PC-9 (cell line): ENCODE measurements at regions not wholly inside any gene's neighbourhood (a gene's known extent, or its start where the extent isn't known, plus 50 kb on each side); places are given as distances from the start of the nearest gene placed in this dataset.

Experiments
- BruUV-seq: library from RNA; stranded (reverse); fragments of 400-500 nt; replicated peaks from 2 replicates; lab custom pipeline; 2021; lab: Mats Ljungman, UMichigan
- CTCF ChIA-PET: fragments of 300-600 bp; sonication (Branson Sonifier 250); formaldehyde crosslinking; loops from one replicate; lab custom pipeline; 2022; ENCODE audit warnings: antibody characterized with exemption; lab: Charles Lee
- POLR2A ChIA-PET: fragments of 300-600 bp; sonication (Branson Sonifier 250); formaldehyde crosslinking; loops from one replicate; lab custom pipeline; 2022; ENCODE audit warnings: antibody characterized with exemption; ENCODE audit not compliant: unreplicated experiment; lab: Charles Lee
- DNase-seq, 2 experiments: peaks; one replicate each; pipeline versions ENCODE4 v3.0.0 to v3.0.0-alpha.2; 2015 to 2022; ENCODE audit warnings: mixed read lengths in 1 of 2
- H2AFZ ChIP-seq: fragments of 200-600 bp; sonication (generic); 2 replicates; pipeline ENCODE4 v1.8.1; 2017; ENCODE audit warnings: antibody characterized with exemption
- H3F3A ChIP-seq: fragments of 200-600 bp; sonication (generic); 2 replicates; pipeline ENCODE4 v1.8.1; 2017; ENCODE audit warnings: antibody characterized with exemption, mild to moderate bottlenecking, low read depth; ENCODE audit not compliant: insufficient read depth
- H3K27ac ChIP-seq: fragments of 200-600 bp; sonication (generic); 2 replicates; pipeline ENCODE4 v1.6.1; 2016; ENCODE audit warnings: mixed run types
- H3K27me3 ChIP-seq: fragments of 200-600 bp; sonication (generic); 2 replicates; pipeline ENCODE4 v1.6.1; 2016; ENCODE audit warnings: low read depth, mixed run types; ENCODE audit not compliant: insufficient read depth
- H3K36me3 ChIP-seq: fragments of 200-600 bp; sonication (generic); 2 replicates; pipeline ENCODE4 v1.6.1; 2016; ENCODE audit warnings: low read depth, mixed run types
- H3K4me1 ChIP-seq: fragments of 200-600 bp; sonication (generic); replicated peaks from 2 replicates; pipeline ENCODE4 v1.6.1; 2016; ENCODE audit warnings: mixed run types; ENCODE audit not compliant: insufficient read depth
- H3K4me2 ChIP-seq: fragments of 200-600 bp; sonication (generic); 2 replicates; pipeline ENCODE4 v1.6.1; 2017; ENCODE audit warnings: mixed run types
- H3K4me3 ChIP-seq: fragments of 200-600 bp; sonication (generic); 2 replicates; pipeline ENCODE4 v1.6.1; 2016; ENCODE audit warnings: mixed run types
- H3K79me2 ChIP-seq: fragments of 200-600 bp; sonication (generic); 2 replicates; pipeline ENCODE4 v1.6.1; 2017; ENCODE audit warnings: low read depth, mixed run types
- H3K9me2 ChIP-seq: fragments of 200-600 bp; sonication (generic); 2 replicates; pipeline ENCODE4 v1.8.1; 2017; ENCODE audit warnings: mild to moderate bottlenecking; ENCODE audit not compliant: insufficient read depth
- H3K9me3 ChIP-seq: fragments of 200-600 bp; sonication (generic); 2 replicates; pipeline ENCODE4 v1.8.1; 2016; ENCODE audit warnings: low read depth; ENCODE audit not compliant: insufficient read depth
- H4K20me1 ChIP-seq: fragments of 200-600 bp; sonication (generic); 2 replicates; pipeline ENCODE4 v1.8.1; 2017; ENCODE audit not compliant: insufficient read depth
- EZH2 ChIP-seq: fragments of 200-600 bp; sonication (generic); IDR thresholded peaks from 2 replicates; pipeline ENCODE4 v1.8.0; 2017; ENCODE audit warnings: antibody characterized with exemption, low read depth
- intact Hi-C: fragments of 100-400 bp; cut with micrococcal nuclease; formaldehyde crosslinking; loops from one replicate; pipeline ENCODE4 v1.10.0; 2022; ENCODE audit not compliant: unreplicated experiment
- TF ChIP-seq, protein P1 (sequence below): fragments of 200-600 bp; sonication (generic); conservative IDR thresholded peaks from 2 replicates; pipeline ENCODE4 v1.6.1; 2017; ENCODE audit warnings: mixed run types, antibody characterized with exemption, mild to moderate bottlenecking, moderate library complexity

DNA sequence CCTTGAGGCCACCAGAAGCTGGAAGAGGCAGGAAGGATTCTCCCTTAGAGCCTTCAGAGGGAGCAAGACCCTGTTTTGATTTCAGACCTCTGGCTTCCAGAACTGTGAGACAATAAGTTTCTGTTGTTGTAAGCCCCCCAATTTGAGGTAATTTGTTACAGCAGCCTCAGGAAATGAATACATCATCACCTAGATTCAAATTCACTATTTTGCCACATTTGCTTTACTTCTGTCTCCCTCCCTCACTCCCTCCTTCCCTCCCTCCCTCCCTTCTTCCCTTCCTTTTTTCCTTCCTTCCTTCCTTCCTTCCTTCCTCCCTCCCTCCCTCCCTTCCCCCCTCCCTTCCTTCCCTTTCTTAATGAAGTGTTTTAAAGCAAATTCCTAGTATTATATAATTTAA is 58.1 kb upstream of the KIF13A start:
- Histone ChIP-seq H3K4me3 (no peak overlapping the region), H3K79me2 (no peaks in the 10 kb centered on the region), H3K9me3 (no peaks in the 10 kb centered on the region), H3K4me2 (no peak overlapping the region), H3K36me3 (no peaks in the 10 kb centered on the region), H3K27me3 (no peaks in the 10 kb centered on the region), H3K27ac (no peak overlapping the region), H3F3A (peaks cover 5% of the 10 kb centered on the region), H2AFZ (no peak overlapping the region), H3K9me2 (no peaks in the 10 kb centered on the region), H3K4me1 (peaks cover 16% of the 10 kb centered on the region), H4K20me1 (no peaks in the 10 kb centered on the region)
- CTCF ChIA-PET: interaction anchor here (0.6 kb wide), 1 partner anchor 75 kb away, joined by 3 read pairs; no protein-coding TSS in a partner anchor
- intact Hi-C loops: no loop called here
- POLR2A ChIA-PET: no interaction called here
- TF ChIP-seq, protein P1, sequence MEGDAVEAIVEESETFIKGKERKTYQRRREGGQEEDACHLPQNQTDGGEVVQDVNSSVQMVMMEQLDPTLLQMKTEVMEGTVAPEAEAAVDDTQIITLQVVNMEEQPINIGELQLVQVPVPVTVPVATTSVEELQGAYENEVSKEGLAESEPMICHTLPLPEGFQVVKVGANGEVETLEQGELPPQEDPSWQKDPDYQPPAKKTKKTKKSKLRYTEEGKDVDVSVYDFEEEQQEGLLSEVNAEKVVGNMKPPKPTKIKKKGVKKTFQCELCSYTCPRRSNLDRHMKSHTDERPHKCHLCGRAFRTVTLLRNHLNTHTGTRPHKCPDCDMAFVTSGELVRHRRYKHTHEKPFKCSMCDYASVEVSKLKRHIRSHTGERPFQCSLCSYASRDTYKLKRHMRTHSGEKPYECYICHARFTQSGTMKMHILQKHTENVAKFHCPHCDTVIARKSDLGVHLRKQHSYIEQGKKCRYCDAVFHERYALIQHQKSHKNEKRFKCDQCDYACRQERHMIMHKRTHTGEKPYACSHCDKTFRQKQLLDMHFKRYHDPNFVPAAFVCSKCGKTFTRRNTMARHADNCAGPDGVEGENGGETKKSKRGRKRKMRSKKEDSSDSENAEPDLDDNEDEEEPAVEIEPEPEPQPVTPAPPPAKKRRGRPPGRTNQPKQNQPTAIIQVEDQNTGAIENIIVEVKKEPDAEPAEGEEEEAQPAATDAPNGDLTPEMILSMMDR: no peak
- TF ChIP-seq EZH2: no peak
- BruUV-seq: no TSS peak
- no peak for DNase-seq

DNA sequence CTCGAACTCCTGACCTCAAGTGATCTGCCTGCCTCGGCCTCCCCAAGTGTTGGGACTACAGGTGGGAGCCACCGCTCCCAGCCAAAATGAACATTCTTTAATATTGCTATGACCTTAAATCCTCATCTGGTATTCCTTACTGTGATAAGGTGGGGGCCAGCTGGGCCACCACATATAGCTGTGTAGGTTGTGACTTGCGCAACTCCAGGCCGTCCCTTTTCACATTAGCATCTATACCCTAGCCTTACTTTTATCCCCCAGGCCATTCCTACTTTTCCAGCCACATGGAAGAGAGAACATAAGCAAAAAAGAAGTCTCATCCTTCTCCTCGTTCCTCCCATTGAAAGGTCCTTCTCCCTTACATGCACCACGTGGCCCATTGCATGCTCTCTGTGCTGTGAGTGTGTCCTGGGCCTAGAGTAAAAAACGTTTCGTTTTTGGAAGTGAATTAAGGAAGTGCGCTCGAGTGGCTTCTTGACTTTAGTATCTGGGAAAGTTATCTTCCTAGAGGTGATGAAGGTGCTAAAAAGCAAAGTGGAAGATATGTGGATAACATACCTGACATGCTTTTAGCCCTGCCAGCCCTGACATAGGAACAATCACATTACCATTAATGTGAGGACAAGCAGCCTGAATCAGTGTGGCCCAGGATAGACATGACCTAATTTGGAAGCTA is 56.8 kb upstream of the KIF13A start:
- no peak overlapping the region for H2AFZ ChIP-seq
- H3K9me3 ChIP-seq: peaks cover 2% of the 10 kb centered on the region; the same call in 1 of the 2 replicates
- no peak overlapping the region for H3K4me2 ChIP-seq
- peaks cover 5% of the 10 kb centered on the region for H3F3A ChIP-seq
- no peaks in the 10 kb centered on the region; the same call in 1 of the 2 replicates for H4K20me1 ChIP-seq
- no peaks in the 10 kb centered on the region for H3K9me2 ChIP-seq
- H3K79me2 ChIP-seq: no peaks in the 10 kb centered on the region
- TF ChIP-seq, protein P1: no peak
- TF ChIP-seq EZH2: no peak
- BruUV-seq: no TSS peak
- H3K36me3 ChIP-seq: no peaks in the 10 kb centered on the region
- no peak overlapping the region for H3K27ac ChIP-seq
- H3K4me1 ChIP-seq: peaks cover 18% of the 10 kb centered on the region
- H3K27me3 ChIP-seq: no peaks in the 10 kb centered on the region
- ChIA-PET CTCF (no interaction called here), POLR2A (interaction anchor here (0.6 to 0.7 kb wide), 2 partner anchors 59 to 1605 kb away, joined by 4 read pairs; no protein-coding TSS in a partner anchor)
- intact Hi-C loops: loop anchor here (5.0 kb wide), 2 partner anchors 57 to 177 kb away; partner anchors contain the start of gene KIF13A
- H3K4me3 ChIP-seq: no peak overlapping the region
- DNase-seq: no peak

DNA sequence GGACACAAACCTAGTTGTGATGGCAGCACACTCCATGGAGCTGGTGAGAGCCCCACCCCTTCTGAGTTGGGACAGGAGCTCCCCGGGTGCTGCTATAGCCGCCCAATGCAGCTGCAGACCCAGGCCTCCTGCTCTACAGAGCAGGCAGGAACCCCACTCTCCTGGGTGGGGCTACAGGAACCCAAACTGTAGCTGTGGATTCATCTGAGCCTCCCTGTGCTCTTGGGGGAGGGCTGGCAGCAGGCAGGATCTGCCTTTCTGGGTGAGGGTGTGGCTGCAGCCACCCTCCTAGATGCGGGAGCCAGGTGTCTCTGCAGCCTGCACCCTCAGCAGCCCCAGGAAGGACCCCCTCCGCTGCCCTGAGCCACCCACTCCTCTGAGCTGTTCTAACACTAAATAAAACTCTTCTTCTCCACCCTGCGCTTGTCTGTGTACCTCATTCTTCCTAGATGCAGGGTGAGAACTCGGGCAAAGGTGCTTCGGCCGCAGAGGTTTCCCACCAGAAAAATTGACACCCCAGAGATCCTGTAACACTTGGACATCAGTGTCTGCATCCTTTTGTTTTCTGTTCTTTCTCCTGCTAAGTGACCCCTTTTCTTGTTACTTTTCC is 55.2 kb upstream of the KIF13A start:
- peak overlapping the region; percentile 14; the same call in 1 of the 2 replicates for H2AFZ ChIP-seq
- peaks cover 6% of the 10 kb centered on the region; the same call in 1 of the 2 replicates for H3K9me3 ChIP-seq
- no peaks in the 10 kb centered on the region for H3K27me3 ChIP-seq
- H3K36me3 ChIP-seq: no peaks in the 10 kb centered on the region
- no peak for DNase-seq
- no peak overlapping the region for H3K27ac ChIP-seq
- CTCF ChIA-PET: interaction anchor here (0.7 kb wide), 1 partner anchor 57 kb away, joined by 6 read pairs; no protein-coding TSS in a partner anchor
- H3K4me3 ChIP-seq: no peak overlapping the region
- no peak for TF ChIP-seq EZH2
- TF ChIP-seq, protein P1: no peak
- intact Hi-C loops: loop anchor here (1.0 to 5.0 kb wide), 3 partner anchors 11 to 175 kb away; partner anchors contain the start of gene KIF13A
- peak overlapping the region; percentile 5 for H3K4me2 ChIP-seq
- peaks cover 25% of the 10 kb centered on the region for H3K4me1 ChIP-seq
- no peaks in the 10 kb centered on the region for H3K9me2 ChIP-seq
- no TSS peak for BruUV-seq
- H3F3A ChIP-seq: peaks cover 5% of the 10 kb centered on the region
- no peaks in the 10 kb centered on the region; the same call in 1 of the 2 replicates for H4K20me1 ChIP-seq
- no peaks in the 10 kb centered on the region for H3K79me2 ChIP-seq
- POLR2A ChIA-PET: interaction anchor here (0.7 kb wide), 2 partner anchors 53 to 624 kb away, joined by 9 to 22 read pairs; no protein-coding TSS in a partner anchor
